ENCODE measurements at regions not wholly inside any gene's neighbourhood (a gene's known extent, or its start where the extent isn't known, plus 50 kb on each side); places are given as distances from the start of the nearest gene placed in this dataset.

- no peak overlapping the region for H3K27ac ChIP-seq
- H3K4me3 ChIP-seq (ENCODE audit: low read depth, low read length), result peak overlapping the region; percentile 13
- no peaks in the 10 kb centered on the region for H3K9me3 ChIP-seq (ENCODE audit: control insufficient read depth, low read length)
- peak overlapping the region; percentile 52 for H3K4me2 ChIP-seq (ENCODE audit: low read length)
- no peak overlapping the region for H2AFZ ChIP-seq
- no peaks in the 10 kb centered on the region for H3K4me1 ChIP-seq
- H3K36me3 ChIP-seq (ENCODE audit: control insufficient read depth, insufficient read depth, low read length), result no peaks in the 10 kb centered on the region
- H3K9ac ChIP-seq, result no peak overlapping the region
- H3K27me3 ChIP-seq (ENCODE audit: control insufficient read depth, insufficient read depth, low read length), result no peaks in the 10 kb centered on the region
- no peaks in the 10 kb centered on the region for H3K79me2 ChIP-seq
- no peak for TF ChIP-seq CTCF (IDR thresholded peaks at IDR 0.05)
Observed at GRCh38 chr5:100270023-100270771, 265.0 kb upstream of the FAM174A start.

DNA sequence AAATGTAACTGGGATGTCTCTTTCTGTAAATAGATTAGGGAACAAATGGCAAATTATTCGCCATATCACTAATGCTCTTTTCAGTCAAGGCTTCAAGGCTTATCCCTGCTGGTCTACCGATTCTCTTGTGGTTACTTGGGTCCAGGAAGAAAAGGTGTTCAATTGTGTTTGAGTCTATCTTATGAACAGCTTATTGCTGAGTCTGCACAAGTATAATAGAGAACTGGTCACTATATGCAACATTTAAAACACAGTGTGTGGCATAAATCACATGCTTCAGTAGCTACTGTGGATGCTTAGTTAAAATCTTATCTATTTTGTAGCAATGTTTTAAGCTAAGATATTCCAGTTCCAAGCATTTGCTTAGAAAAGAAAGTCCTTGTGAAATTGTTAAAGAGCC lies 274.2 kb upstream of the FAM174A start:
- H3K9ac ChIP-seq, result no peak overlapping the region
- TF ChIP-seq CTCF (IDR thresholded peaks at IDR 0.05), result no peak
- H3K4me3 ChIP-seq (ENCODE audit: low read depth, low read length), result no peak overlapping the region
- H3K36me3 ChIP-seq (ENCODE audit: control insufficient read depth, insufficient read depth, low read length), result no peaks in the 10 kb centered on the region
- no peak overlapping the region for H3K4me2 ChIP-seq (ENCODE audit: low read length)
- no peaks in the 10 kb centered on the region for H3K9me3 ChIP-seq (ENCODE audit: control insufficient read depth, low read length)
- no peak overlapping the region for H2AFZ ChIP-seq
- H3K27me3 ChIP-seq (ENCODE audit: control insufficient read depth, insufficient read depth, low read length), result no peaks in the 10 kb centered on the region
- no peaks in the 10 kb centered on the region for H3K79me2 ChIP-seq
- H3K27ac ChIP-seq, result no peak overlapping the region
- H3K4me1 ChIP-seq, result no peaks in the 10 kb centered on the region

DNA sequence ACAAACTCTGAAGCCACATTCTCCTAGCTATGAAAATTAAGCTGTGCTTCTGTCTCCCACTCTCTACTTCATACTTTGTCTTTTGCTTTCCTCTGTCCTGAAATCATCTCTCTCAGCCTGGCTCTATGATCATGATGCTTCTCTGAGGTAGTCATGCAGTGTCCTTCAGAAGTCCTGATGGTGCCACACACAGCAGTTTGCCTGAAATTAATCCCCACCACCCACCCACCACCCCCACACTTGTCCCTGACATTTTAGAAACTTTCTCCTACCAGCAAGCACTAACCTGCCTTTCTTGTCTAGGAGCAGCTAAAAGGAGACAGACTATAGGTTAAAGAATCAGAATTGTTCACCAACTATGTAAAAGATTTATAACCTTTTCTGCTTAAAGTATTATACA lies 282.2 kb upstream of the FAM174A start:
- no peak overlapping the region for H3K4me2 ChIP-seq (ENCODE audit: low read length)
- no peak overlapping the region for H3K27ac ChIP-seq
- no peak for TF ChIP-seq CTCF (IDR thresholded peaks at IDR 0.05)
- no peak overlapping the region for H3K4me3 ChIP-seq (ENCODE audit: low read depth, low read length)
- H2AFZ ChIP-seq, result no peak overlapping the region
- no peaks in the 10 kb centered on the region for H3K9me3 ChIP-seq (ENCODE audit: control insufficient read depth, low read length)
- H3K9ac ChIP-seq, result no peak overlapping the region
- H3K36me3 ChIP-seq (ENCODE audit: control insufficient read depth, insufficient read depth, low read length), result no peaks in the 10 kb centered on the region
- H3K4me1 ChIP-seq, result no peaks in the 10 kb centered on the region
- no peaks in the 10 kb centered on the region for H3K27me3 ChIP-seq (ENCODE audit: control insufficient read depth, insufficient read depth, low read length)
- H3K79me2 ChIP-seq, result no peaks in the 10 kb centered on the region

DNA sequence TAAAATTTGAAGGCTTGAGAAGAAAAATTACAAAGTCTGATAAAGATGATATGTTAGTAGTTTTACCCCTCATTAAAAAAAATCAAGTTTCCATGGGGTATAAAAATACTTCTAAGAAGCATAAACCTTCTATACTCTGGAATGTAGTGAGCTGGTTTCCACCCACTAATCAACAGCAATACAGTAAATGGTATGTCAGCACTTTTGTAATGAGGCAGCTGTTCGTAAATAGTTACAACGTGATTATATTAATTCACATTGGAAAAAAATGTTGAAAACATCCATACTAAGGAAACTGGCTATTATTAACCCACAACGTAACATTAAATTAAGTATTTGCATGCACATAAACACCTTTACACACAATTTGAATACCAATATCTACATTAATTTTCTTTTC lies 283.1 kb upstream of the FAM174A start:
- Histone ChIP-seq H3K4me3 (ENCODE audit: low read depth, low read length) (no peak overlapping the region), H3K4me1 (no peaks in the 10 kb centered on the region), H3K9ac (no peak overlapping the region), H3K36me3 (ENCODE audit: control insufficient read depth, insufficient read depth, low read length) (no peaks in the 10 kb centered on the region), H3K9me3 (ENCODE audit: control insufficient read depth, low read length) (no peaks in the 10 kb centered on the region), H3K27ac (no peak overlapping the region), H3K79me2 (no peaks in the 10 kb centered on the region), H3K27me3 (ENCODE audit: control insufficient read depth, insufficient read depth, low read length) (no peaks in the 10 kb centered on the region), H3K4me2 (ENCODE audit: low read length) (no peak overlapping the region), H2AFZ (no peak overlapping the region)
- no peak for TF ChIP-seq CTCF (IDR thresholded peaks at IDR 0.05)

DNA sequence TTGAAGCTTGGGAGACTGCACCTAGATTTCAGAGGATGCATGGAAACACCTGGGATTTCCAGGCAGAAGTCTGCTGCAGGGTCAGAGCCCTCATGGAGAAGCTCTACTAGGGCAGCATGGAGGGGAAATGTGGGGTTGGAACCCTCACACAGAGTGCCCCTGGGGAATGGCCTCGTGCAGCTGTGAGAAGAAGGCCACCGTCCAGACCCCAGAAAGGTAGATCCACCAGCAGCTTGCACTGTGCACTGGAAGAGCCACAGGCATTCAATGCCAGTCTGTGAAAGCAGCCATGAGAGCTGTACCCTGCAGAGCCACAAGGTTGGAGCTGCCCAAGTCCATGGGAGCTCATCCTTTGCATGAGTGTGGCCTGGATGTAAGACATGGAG lies 285.3 kb upstream of the FAM174A start:
- Histone ChIP-seq H3K4me3 (ENCODE audit: low read depth, low read length) (no peak overlapping the region), H2AFZ (no peak overlapping the region)
- TF ChIP-seq CTCF (IDR thresholded peaks at IDR 0.05), result no peak

More for the DNA sequence above, 285.3 kb upstream of the FAM174A start:
- Histone ChIP-seq H3K27ac (no peak overlapping the region), H3K36me3 (ENCODE audit: control insufficient read depth, insufficient read depth, low read length) (no peaks in the 10 kb centered on the region), H3K4me1 (no peaks in the 10 kb centered on the region), H3K9me3 (ENCODE audit: control insufficient read depth, low read length) (no peaks in the 10 kb centered on the region), H3K4me2 (ENCODE audit: low read length) (no peak overlapping the region), H3K27me3 (ENCODE audit: control insufficient read depth, insufficient read depth, low read length) (no peaks in the 10 kb centered on the region), H3K9ac (no peak overlapping the region), H3K79me2 (no peaks in the 10 kb centered on the region)
